Suprapubic skin (tissue), 4 donors: ENCODE measurements at regions not wholly inside any gene's neighbourhood (a gene's known extent, or its start where the extent isn't known, plus 50 kb on each side); places are given as distances from the start of the nearest gene placed in this dataset.

Experiments
- CTCF ChIP-seq, 2 donors: fragments of 200-600 bp in 1 of 2; fragments of 450-650 bp in 1 of 2; sonication (generic) in 1 of 2; IDR thresholded peaks; one replicate each; pipeline ENCODE4 v1.5.1; 2016 to 2019; ENCODE audit warnings: antibody characterized with exemption in 2 of 2, mild to moderate bottlenecking in 1 of 2, moderate library complexity in 1 of 2
- EP300 ChIP-seq: sonication (generic); formaldehyde crosslinking; IDR thresholded peaks from one replicate; pipeline ENCODE4 v1.6.1; 2017; ENCODE audit warnings: antibody characterized with exemption
- POLR2A ChIP-seq, 2 donors: fragments of 450-650 bp; IDR thresholded peaks; one replicate each; pipeline ENCODE4 v1.6.1; 2017; ENCODE audit warnings: antibody characterized with exemption in 2 of 2, mild to moderate bottlenecking in 2 of 2, moderate library complexity in 2 of 2
- POLR2AphosphoS5 ChIP-seq, 3 donors: sonication (generic); formaldehyde crosslinking; IDR thresholded peaks; one replicate each; pipeline ENCODE4 v1.6.1; 2017; ENCODE audit warnings: antibody characterized with exemption in 3 of 3

- no peak for TF ChIP-seq CTCF (IDR thresholded peaks at IDR 0.05)
- TF ChIP-seq POLR2A (IDR thresholded peaks at IDR 0.05) = no peak
- no peak for TF ChIP-seq POLR2AphosphoS5 (IDR thresholded peaks at IDR 0.05)
- TF ChIP-seq EP300 = no peak
Observed at GRCh38 chr11:19315511-19315910, 74.8 kb upstream of the E2F8 start.
